ENCODE measurements at regions not wholly inside any gene's neighbourhood (a gene's known extent, or its start where the extent isn't known, plus 50 kb on each side); places are given as distances from the start of the nearest gene placed in this dataset.

DNA sequence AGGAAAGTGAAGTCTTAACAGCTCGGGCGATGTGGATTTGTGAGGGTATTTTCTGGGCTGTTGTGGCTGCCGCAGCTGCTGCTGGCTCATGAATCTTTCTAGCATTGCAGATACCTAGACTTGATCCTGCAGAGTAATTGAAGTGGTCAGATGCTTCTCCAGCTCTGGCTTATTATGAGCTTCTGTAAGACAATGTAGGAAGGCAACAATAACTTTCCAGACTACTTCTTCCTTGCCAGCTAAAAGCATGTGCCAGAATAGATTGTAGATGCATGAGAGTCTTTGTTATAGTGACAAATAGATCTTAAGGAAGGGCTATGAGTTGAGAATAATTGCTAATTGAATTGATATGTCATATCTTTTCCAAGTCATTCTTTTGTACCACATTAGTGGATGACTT, 461.4 kb upstream of the POT1 start:
- TF ChIP-seq, protein P1, sequence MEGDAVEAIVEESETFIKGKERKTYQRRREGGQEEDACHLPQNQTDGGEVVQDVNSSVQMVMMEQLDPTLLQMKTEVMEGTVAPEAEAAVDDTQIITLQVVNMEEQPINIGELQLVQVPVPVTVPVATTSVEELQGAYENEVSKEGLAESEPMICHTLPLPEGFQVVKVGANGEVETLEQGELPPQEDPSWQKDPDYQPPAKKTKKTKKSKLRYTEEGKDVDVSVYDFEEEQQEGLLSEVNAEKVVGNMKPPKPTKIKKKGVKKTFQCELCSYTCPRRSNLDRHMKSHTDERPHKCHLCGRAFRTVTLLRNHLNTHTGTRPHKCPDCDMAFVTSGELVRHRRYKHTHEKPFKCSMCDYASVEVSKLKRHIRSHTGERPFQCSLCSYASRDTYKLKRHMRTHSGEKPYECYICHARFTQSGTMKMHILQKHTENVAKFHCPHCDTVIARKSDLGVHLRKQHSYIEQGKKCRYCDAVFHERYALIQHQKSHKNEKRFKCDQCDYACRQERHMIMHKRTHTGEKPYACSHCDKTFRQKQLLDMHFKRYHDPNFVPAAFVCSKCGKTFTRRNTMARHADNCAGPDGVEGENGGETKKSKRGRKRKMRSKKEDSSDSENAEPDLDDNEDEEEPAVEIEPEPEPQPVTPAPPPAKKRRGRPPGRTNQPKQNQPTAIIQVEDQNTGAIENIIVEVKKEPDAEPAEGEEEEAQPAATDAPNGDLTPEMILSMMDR (IDR thresholded peaks at IDR 0.05): no peak
- no peak for TF ChIP-seq POLR2A (IDR thresholded peaks at IDR 0.05)

Measured in thyroid gland (tissue), 4 donors.